GM23338 (cell line): ENCODE measurements at regions not wholly inside any gene's neighbourhood (a gene's known extent, or its start where the extent isn't known, plus 50 kb on each side); places are given as distances from the start of the nearest gene placed in this dataset.

ENCODE experiments used
- ATAC-seq: fragments of 200-7000 bp; cut with Tn5 transposase; 3 replicates; pipeline ENCODE4 v1.9.1; 2020
- DNase-seq: peaks from one replicate; pipeline ENCODE4 v3.0.0-alpha.2; 2015; ENCODE audit warnings: low spot score
- H2AFZ ChIP-seq: fragments of 200-600 bp; sonication (generic); 2 replicates; pipeline ENCODE4 v1.8.0; 2016; ENCODE audit warnings: antibody characterized with exemption, mild to moderate bottlenecking, moderate library complexity
- H3F3A ChIP-seq: fragments of 200-600 bp; sonication (generic); replicated peaks from 2 replicates; pipeline ENCODE4 v1.8.0; 2017; ENCODE audit warnings: antibody characterized with exemption, mixed run types, low read depth
- H3K27ac ChIP-seq: fragments of 200-600 bp; sonication (generic); 2 replicates; pipeline ENCODE4 v1.6.1; 2016; ENCODE audit warnings: low read depth
- H3K27me3 ChIP-seq: fragments of 200-600 bp; sonication (generic); 2 replicates; pipeline ENCODE4 v1.8.0; 2016; ENCODE audit warnings: mild to moderate bottlenecking, mixed run types, moderate library complexity; ENCODE audit not compliant: insufficient read depth
- H3K36me3 ChIP-seq: fragments of 200-600 bp; sonication (generic); 2 replicates; pipeline ENCODE4 v1.8.0; 2016; ENCODE audit warnings: mild to moderate bottlenecking; ENCODE audit not compliant: insufficient read depth
- H3K4me1 ChIP-seq: fragments of 200-600 bp; sonication (generic); 2 replicates; pipeline ENCODE4 v1.8.0; 2016; ENCODE audit warnings: mild to moderate bottlenecking, moderate library complexity; ENCODE audit not compliant: insufficient read depth
- H3K4me2 ChIP-seq: fragments of 200-600 bp; sonication (generic); 2 replicates; pipeline ENCODE4 v1.7.1; 2017; ENCODE audit warnings: mixed run types
- H3K4me3 ChIP-seq: fragments of 200-600 bp; sonication (generic); 2 replicates; pipeline ENCODE4 v1.6.1; 2016; ENCODE audit warnings: mixed run types
- H3K79me2 ChIP-seq: fragments of 200-600 bp; sonication (generic); replicated peaks from 2 replicates; pipeline ENCODE4 v1.8.0; 2017; ENCODE audit warnings: mild to moderate bottlenecking; ENCODE audit not compliant: insufficient read depth
- H3K9me2 ChIP-seq: fragments of 200-600 bp; sonication (generic); 2 replicates; pipeline ENCODE4 v1.8.0; 2017; ENCODE audit not compliant: insufficient read depth
- H4K20me1 ChIP-seq: fragments of 200-600 bp; sonication (generic); replicated peaks from 2 replicates; pipeline ENCODE4 v1.8.0; 2017; ENCODE audit warnings: mild to moderate bottlenecking; ENCODE audit not compliant: insufficient read depth
- H3K27ac Mint-ChIP-seq: 2 replicates; pipeline ENCODE4 v1.8.0; 2020; ENCODE audit warnings: inconsistent platforms, mild to moderate bottlenecking, moderate library complexity, mixed read lengths
- H3K27me3 Mint-ChIP-seq: 3 replicates; pipeline ENCODE4 v1.8.0; 2022; ENCODE audit warnings: low read depth, mild to moderate bottlenecking, moderate library complexity, mixed read lengths, inconsistent platforms; ENCODE audit not compliant: insufficient read depth, poor library complexity
- H3K36me3 Mint-ChIP-seq: 3 replicates; pipeline ENCODE4 v1.8.0; 2021; ENCODE audit warnings: low read depth, mild to moderate bottlenecking, inconsistent platforms, moderate library complexity, mixed read lengths
- H3K4me1 Mint-ChIP-seq: 3 replicates; pipeline ENCODE4 v1.8.0; 2020; ENCODE audit warnings: mild to moderate bottlenecking, inconsistent platforms, mixed read lengths
- H3K4me3 Mint-ChIP-seq: 3 replicates; pipeline ENCODE4 v1.8.0; 2021; ENCODE audit warnings: moderate library complexity, mild to moderate bottlenecking, inconsistent platforms, mixed read lengths
- H3K9me3 Mint-ChIP-seq: 3 replicates; pipeline ENCODE4 v1.8.0; 2020; ENCODE audit warnings: moderate library complexity, mild to moderate bottlenecking, inconsistent platforms, mixed read lengths
- CREB1 ChIP-seq: fragments of 250-450 bp; sonication (Bioruptor Pico); IDR thresholded peaks from 2 replicates; pipeline ENCODE4 v1.5.0; 2020; ENCODE audit warnings: low read depth, mild to moderate bottlenecking, moderate library complexity
- ETS1 ChIP-seq: IDR thresholded peaks from 2 replicates; pipeline ENCODE4 v1.6.1; 2016; ENCODE audit warnings: antibody characterized with exemption
- EZH2 ChIP-seq: fragments of 200-600 bp; sonication (generic); IDR thresholded peaks from one replicate; pipeline ENCODE4 v1.8.0; 2017; ENCODE audit warnings: antibody characterized with exemption, mild to moderate bottlenecking, low read depth; ENCODE audit not compliant: unreplicated experiment
- JUNB ChIP-seq: IDR thresholded peaks from one replicate; pipeline ENCODE4 v1.6.1; 2016; ENCODE audit warnings: antibody characterized with exemption; ENCODE audit not compliant: unreplicated experiment
- ZNF331 ChIP-seq: fragments of 250-450 bp; sonication (Bioruptor Pico); IDR thresholded peaks from 2 replicates; pipeline ENCODE4 v1.5.0; 2020; ENCODE audit warnings: low read depth, mild to moderate bottlenecking, moderate library complexity
- TF ChIP-seq, protein P1 (sequence below): fragments of 250-450 bp; sonication (Bioruptor Pico); IDR thresholded peaks from 2 replicates; pipeline ENCODE4 v1.5.0; 2020; ENCODE audit warnings: mild to moderate bottlenecking, moderate library complexity

DNA sequence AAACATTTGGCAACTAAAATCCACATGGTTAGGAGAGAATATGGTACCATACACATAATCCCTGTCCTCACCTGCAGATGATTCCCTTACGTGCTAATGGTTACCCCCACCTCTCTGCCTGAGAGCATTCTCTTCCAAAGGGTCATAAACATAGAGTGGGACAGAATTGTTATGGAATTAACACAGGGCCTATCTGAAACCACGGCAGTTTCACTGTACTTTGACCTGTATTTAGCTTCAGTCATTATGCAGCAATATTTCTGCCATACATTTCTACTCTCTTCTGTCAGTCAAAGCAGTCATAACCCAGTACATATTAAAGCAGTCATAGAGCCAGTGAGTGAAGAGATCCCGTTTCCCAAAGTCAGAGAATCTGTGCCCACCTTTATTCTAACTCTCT is 1128.9 kb upstream of the NXPH2 start (continued):
- TF ChIP-seq, protein P1, sequence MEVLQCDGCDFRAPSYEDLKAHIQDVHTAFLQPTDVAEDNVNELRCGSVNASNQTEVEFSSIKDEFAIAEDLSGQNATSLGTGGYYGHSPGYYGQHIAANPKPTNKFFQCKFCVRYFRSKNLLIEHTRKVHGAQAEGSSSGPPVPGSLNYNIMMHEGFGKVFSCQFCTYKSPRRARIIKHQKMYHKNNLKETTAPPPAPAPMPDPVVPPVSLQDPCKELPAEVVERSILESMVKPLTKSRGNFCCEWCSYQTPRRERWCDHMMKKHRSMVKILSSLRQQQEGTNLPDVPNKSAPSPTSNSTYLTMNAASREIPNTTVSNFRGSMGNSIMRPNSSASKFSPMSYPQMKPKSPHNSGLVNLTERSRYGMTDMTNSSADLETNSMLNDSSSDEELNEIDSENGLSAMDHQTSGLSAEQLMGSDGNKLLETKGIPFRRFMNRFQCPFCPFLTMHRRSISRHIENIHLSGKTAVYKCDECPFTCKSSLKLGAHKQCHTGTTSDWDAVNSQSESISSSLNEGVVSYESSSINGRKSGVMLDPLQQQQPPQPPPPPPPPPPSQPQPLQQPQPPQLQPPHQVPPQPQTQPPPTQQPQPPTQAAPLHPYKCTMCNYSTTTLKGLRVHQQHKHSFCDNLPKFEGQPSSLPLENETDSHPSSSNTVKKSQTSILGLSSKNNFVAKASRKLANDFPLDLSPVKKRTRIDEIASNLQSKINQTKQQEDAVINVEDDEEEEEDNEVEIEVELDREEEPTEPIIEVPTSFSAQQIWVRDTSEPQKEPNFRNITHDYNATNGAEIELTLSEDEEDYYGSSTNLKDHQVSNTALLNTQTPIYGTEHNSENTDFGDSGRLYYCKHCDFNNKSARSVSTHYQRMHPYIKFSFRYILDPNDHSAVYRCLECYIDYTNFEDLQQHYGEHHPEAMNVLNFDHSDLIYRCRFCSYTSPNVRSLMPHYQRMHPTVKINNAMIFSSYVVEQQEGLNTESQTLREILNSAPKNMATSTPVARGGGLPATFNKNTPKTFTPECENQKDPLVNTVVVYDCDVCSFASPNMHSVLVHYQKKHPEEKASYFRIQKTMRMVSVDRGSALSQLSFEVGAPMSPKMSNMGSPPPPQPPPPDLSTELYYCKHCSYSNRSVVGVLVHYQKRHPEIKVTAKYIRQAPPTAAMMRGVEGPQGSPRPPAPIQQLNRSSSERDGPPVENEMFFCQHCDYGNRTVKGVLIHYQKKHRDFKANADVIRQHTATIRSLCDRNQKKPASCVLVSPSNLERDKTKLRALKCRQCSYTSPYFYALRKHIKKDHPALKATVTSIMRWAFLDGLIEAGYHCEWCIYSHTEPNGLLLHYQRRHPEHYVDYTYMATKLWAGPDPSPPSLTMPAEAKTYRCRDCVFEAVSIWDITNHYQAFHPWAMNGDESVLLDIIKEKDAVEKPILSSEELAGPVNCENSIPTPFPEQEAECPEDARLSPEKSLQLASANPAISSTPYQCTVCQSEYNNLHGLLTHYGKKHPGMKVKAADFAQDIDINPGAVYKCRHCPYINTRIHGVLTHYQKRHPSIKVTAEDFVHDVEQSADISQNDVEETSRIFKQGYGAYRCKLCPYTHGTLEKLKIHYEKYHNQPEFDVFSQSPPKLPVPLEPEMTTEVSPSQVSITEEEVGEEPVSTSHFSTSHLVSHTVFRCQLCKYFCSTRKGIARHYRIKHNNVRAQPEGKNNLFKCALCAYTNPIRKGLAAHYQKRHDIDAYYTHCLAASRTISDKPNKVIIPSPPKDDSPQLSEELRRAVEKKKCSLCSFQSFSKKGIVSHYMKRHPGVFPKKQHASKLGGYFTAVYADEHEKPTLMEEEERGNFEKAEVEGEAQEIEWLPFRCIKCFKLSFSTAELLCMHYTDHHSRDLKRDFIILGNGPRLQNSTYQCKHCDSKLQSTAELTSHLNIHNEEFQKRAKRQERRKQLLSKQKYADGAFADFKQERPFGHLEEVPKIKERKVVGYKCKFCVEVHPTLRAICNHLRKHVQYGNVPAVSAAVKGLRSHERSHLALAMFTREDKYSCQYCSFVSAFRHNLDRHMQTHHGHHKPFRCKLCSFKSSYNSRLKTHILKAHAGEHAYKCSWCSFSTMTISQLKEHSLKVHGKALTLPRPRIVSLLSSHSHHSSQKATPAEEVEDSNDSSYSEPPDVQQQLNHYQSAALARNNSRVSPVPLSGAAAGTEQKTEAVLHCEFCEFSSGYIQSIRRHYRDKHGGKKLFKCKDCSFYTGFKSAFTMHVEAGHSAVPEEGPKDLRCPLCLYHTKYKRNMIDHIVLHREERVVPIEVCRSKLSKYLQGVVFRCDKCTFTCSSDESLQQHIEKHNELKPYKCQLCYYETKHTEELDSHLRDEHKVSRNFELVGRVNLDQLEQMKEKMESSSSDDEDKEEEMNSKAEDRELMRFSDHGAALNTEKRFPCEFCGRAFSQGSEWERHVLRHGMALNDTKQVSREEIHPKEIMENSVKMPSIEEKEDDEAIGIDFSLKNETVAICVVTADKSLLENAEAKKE = no peak
- no peak for TF ChIP-seq EZH2

GRCh38 chr2:139905624-139906023 is 1125.4 kb upstream of the NXPH2 start:
- no peaks in the 10 kb centered on the region for H3K9me3 Mint-ChIP-seq
- Histone ChIP-seq H3K79me2 (no peaks in the 10 kb centered on the region), H3F3A (no peaks in the 10 kb centered on the region), H3K4me2 (no peak overlapping the region), H2AFZ (no peak overlapping the region), H3K27ac (no peak overlapping the region), H3K4me3 (no peak overlapping the region), H3K4me1 (no peaks in the 10 kb centered on the region), H4K20me1 (no peaks in the 10 kb centered on the region), H3K9me2 (no peaks in the 10 kb centered on the region), H3K36me3 (no peaks in the 10 kb centered on the region), H3K27me3 (no peaks in the 10 kb centered on the region)
- no peaks in the 10 kb centered on the region for H3K36me3 Mint-ChIP-seq
- no peaks in the 10 kb centered on the region for H3K27me3 Mint-ChIP-seq
- no peak for ATAC-seq
- TF ChIP-seq, protein P1 = no peak
- no peak for TF ChIP-seq CREB1 (CRISPR knock-in tag)
- TF ChIP-seq EZH2 = no peak
- TF ChIP-seq ZNF331 = no peak
- TF ChIP-seq ETS1 = no peak
- no peak for TF ChIP-seq JUNB
- no peak for DNase-seq
- no peak overlapping the region for H3K27ac Mint-ChIP-seq
- H3K4me3 Mint-ChIP-seq = no peak overlapping the region
- H3K4me1 Mint-ChIP-seq = no peaks in the 10 kb centered on the region
